ENCODE measurements at regions not wholly inside any gene's neighbourhood (a gene's known extent, or its start where the extent isn't known, plus 50 kb on each side); places are given as distances from the start of the nearest gene placed in this dataset.

DNA sequence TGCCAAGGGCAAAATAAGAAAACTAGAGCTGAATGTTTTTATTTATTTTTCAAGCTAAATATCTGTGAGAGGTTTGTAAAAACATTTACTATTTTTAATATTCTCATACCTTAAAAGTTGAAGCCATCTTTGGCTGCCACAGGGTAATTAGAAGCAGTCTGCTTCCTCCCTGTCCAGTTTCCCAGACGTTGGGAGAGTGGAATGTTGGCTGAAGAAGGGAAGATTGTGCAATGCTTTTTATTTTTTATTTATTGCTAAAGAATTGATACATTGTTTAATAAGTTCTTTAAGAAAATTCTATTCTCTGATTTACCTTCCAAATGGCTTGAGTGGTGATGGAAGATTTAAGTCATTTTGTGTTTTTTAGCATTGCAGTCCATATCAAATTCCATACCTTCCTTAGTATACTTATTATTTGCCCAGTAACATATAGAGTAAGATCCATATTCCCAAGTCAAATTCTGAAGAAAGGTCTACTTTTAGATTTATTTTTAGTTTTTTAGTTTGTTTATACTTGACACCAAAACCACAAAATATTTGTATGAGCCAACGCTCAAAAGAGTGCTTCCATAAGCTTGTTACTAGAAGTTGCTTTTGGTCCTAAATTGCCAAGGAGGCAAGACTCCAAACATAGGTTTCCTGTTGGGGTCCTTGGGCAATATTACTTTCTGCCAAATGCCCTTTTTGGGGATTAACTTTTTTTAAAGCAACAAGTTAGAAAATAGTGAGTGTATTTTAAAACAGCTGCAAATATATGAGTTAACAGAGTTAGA lies 124.0 kb upstream of the CPM start:
- H3K27ac ChIP-seq (ENCODE audit: insufficient read length, low read depth, low read length): no peak overlapping the region
- TF ChIP-seq, protein P1, sequence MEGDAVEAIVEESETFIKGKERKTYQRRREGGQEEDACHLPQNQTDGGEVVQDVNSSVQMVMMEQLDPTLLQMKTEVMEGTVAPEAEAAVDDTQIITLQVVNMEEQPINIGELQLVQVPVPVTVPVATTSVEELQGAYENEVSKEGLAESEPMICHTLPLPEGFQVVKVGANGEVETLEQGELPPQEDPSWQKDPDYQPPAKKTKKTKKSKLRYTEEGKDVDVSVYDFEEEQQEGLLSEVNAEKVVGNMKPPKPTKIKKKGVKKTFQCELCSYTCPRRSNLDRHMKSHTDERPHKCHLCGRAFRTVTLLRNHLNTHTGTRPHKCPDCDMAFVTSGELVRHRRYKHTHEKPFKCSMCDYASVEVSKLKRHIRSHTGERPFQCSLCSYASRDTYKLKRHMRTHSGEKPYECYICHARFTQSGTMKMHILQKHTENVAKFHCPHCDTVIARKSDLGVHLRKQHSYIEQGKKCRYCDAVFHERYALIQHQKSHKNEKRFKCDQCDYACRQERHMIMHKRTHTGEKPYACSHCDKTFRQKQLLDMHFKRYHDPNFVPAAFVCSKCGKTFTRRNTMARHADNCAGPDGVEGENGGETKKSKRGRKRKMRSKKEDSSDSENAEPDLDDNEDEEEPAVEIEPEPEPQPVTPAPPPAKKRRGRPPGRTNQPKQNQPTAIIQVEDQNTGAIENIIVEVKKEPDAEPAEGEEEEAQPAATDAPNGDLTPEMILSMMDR (conservative IDR thresholded peaks at IDR 0.05): no peak
- WGBS (ENCODE audit: extremely low coverage, insufficient read length, low lambda C conversion rate): no CpG with 5 or more reads among the region's 2 CpGs

More for the DNA sequence above, 124.0 kb upstream of the CPM start:
- Histone ChIP-seq H2BK15ac (ENCODE audit: low read depth, low read length) (no peak overlapping the region), H2AFZ (ENCODE audit: low read length) (no peak overlapping the region), H3K9ac (ENCODE audit: extremely low read depth, insufficient read length, low read length) (no peak overlapping the region), H2BK12ac (ENCODE audit: insufficient read length, low read depth, low read length) (no peak overlapping the region), H3K4me1 (ENCODE audit: insufficient read depth, low read length) (peaks cover 4% of the 10 kb centered on the region; the same call in 1 of the 2 replicates), H3T11ph (ENCODE audit: low read length) (no peak overlapping the region), H4K20me1 (ENCODE audit: control insufficient read depth, insufficient read depth, insufficient read length) (no peaks in the 10 kb centered on the region), H2AK5ac (ENCODE audit: insufficient read length, low read length) (no peak overlapping the region), H3K79me1 (ENCODE audit: insufficient read depth, low read depth, low read length, poor library complexity, severe bottlenecking) (no peaks in the 10 kb centered on the region), H2BK120ac (ENCODE audit: low read depth, low read length, poor library complexity, severe bottlenecking) (no peak overlapping the region), H2BK5ac (ENCODE audit: insufficient read length, low read length) (no peak overlapping the region), H3K18ac (ENCODE audit: insufficient read length, low read depth, low read length) (no peak overlapping the region), H3K56ac (ENCODE audit: insufficient read length, low read depth, low read length) (no peak overlapping the region), H3K9me3 (ENCODE audit: control insufficient read depth, low read depth, low read length) (no peaks in the 10 kb centered on the region), H3K79me2 (ENCODE audit: insufficient read depth, low read length) (no peaks in the 10 kb centered on the region), H3K4ac (ENCODE audit: low read depth, low read length) (no peak overlapping the region), H3K27me3 (ENCODE audit: insufficient read depth, low read length) (no peaks in the 10 kb centered on the region), H3K14ac (ENCODE audit: insufficient read depth, low read length) (no peak overlapping the region), H4K5ac (ENCODE audit: insufficient read length, low read depth, low read length) (no peak overlapping the region), H2BK20ac (ENCODE audit: low read depth, low read length, poor library complexity, severe bottlenecking) (no peak overlapping the region), H3K23ac (ENCODE audit: insufficient read length, low read depth, low read length) (no peak overlapping the region), H3K4me2 (ENCODE audit: insufficient read depth, insufficient read length, low read length) (no peak overlapping the region), H4K8ac (replicated peaks; ENCODE audit: insufficient read length, low read depth, low read length) (no peak overlapping the region), H4K91ac (ENCODE audit: insufficient read length, low read depth, low read length) (no peak overlapping the region), H3K23me2 (ENCODE audit: insufficient read length, low read depth, low read length, poor library complexity, severe bottlenecking) (no peaks in the 10 kb centered on the region)
- no peak for DNase-seq
- Mint-ChIP-seq H3K9me3 (no peaks in the 10 kb centered on the region), H3K36me3 (ENCODE audit: insufficient read depth in 1 of 3, low read depth in 3 of 3) (no peaks in the 10 kb centered on the region; a peak in 1 of 7 replicates), H3K27ac (no peak overlapping the region), H3K4me3 (no peak overlapping the region), H3K4me1 (peaks cover 27% of the 10 kb centered on the region in 2 experiments), H3K27me3 (ENCODE audit: low read depth) (peaks cover 4% of the 10 kb centered on the region; the same call in 1 of the 2 replicates)
